MM.1S (cell line): ENCODE measurements at regions not wholly inside any gene's neighbourhood (a gene's known extent, or its start where the extent isn't known, plus 50 kb on each side); places are given as distances from the start of the nearest gene placed in this dataset.

Experiments
- DNase-seq: peaks from one replicate; pipeline ENCODE4 v3.0.0-alpha.2; 2015
- H2AFZ ChIP-seq: fragments of 300-600 bp; sonication (generic); 2 replicates; pipeline ENCODE4 v1.6.0; 2016; ENCODE audit warnings: antibody characterized with exemption, low read length
- H3F3A ChIP-seq: fragments of 300-600 bp; sonication (generic); 2 replicates; pipeline ENCODE4 v1.6.1; 2016; ENCODE audit warnings: mild to moderate bottlenecking, antibody characterized with exemption, low read length, moderate library complexity, mixed read lengths; ENCODE audit not compliant: insufficient read depth
- H3K27ac ChIP-seq: fragments of 300-600 bp; sonication (generic); 2 replicates; pipeline ENCODE4 v1.5.1; 2016; ENCODE audit warnings: mild to moderate bottlenecking, low read length
- H3K27me3 ChIP-seq: fragments of 300-600 bp; sonication (generic); replicated peaks from 2 replicates; pipeline ENCODE4 v1.6.0; 2016; ENCODE audit warnings: low read length; ENCODE audit not compliant: insufficient read depth
- H3K36me3 ChIP-seq: fragments of 300-600 bp; sonication (generic); replicated peaks from 2 replicates; pipeline ENCODE4 v1.6.1; 2016; ENCODE audit warnings: mild to moderate bottlenecking, low read length, mixed read lengths; ENCODE audit not compliant: insufficient read depth
- H3K4me1 ChIP-seq: fragments of 300-600 bp; sonication (generic); 2 replicates; pipeline ENCODE4 v1.6.1; 2016; ENCODE audit warnings: low read length, mixed read lengths
- H3K4me2 ChIP-seq: fragments of 300-600 bp; sonication (generic); 2 replicates; pipeline ENCODE4 v1.6.0; 2016; ENCODE audit warnings: low read depth, low read length
- H3K4me3 ChIP-seq: fragments of 300-600 bp; sonication (generic); 2 replicates; pipeline ENCODE4 v1.5.1; 2016; ENCODE audit warnings: low read length, mixed read lengths
- H3K79me2 ChIP-seq: fragments of 300-600 bp; sonication (generic); 2 replicates; pipeline ENCODE4 v1.6.1; 2016; ENCODE audit warnings: mixed run types, low read length, mixed read lengths
- H3K9ac ChIP-seq: fragments of 300-600 bp; sonication (generic); 2 replicates; pipeline ENCODE4 v1.6.1; 2016; ENCODE audit warnings: low read length, mixed read lengths
- H3K9me2 ChIP-seq: fragments of 300-600 bp; sonication (generic); replicated peaks from 2 replicates; pipeline ENCODE4 v1.6.1; 2016; ENCODE audit warnings: mild to moderate bottlenecking, low read length, mixed read lengths; ENCODE audit not compliant: insufficient read depth
- H3K9me3 ChIP-seq: fragments of 300-600 bp; sonication (generic); replicated peaks from 2 replicates; pipeline ENCODE4 v1.6.1; 2016; ENCODE audit warnings: mild to moderate bottlenecking, low read length, mixed read lengths; ENCODE audit not compliant: insufficient read depth
- H4K20me1 ChIP-seq: fragments of 300-600 bp; sonication (generic); 2 replicates; pipeline ENCODE4 v1.6.1; 2016; ENCODE audit warnings: mild to moderate bottlenecking, low read length, moderate library complexity, mixed read lengths; ENCODE audit not compliant: insufficient read depth
- CTCF ChIP-seq: fragments of 300-600 bp; sonication (generic); IDR thresholded peaks from 2 replicates; pipeline ENCODE4 v1.5.1; 2016; ENCODE audit warnings: antibody characterized with exemption, low read length, mixed read lengths
- EZH2 ChIP-seq: fragments of 300-600 bp; sonication (generic); optimal IDR thresholded peaks from 2 replicates; pipeline ENCODE3; 2017; ENCODE audit warnings: low read depth, mild to moderate bottlenecking, antibody characterized with exemption, low read length, mixed read lengths
- EZH2phosphoT487 ChIP-seq: fragments of 300-600 bp; sonication (generic); IDR thresholded peaks from 2 replicates; pipeline ENCODE4 v1.6.1; 2018; ENCODE audit warnings: antibody characterized with exemption, low read length

GRCh38 chr13:80669112-80669511 lies 328.2 kb upstream of the SPRY2 start:
- Histone ChIP-seq H3K27ac (no peak overlapping the region), H3K4me2 (no peak overlapping the region), H3K9me2 (no peaks in the 10 kb centered on the region), H3K4me3 (no peak overlapping the region), H4K20me1 (no peaks in the 10 kb centered on the region), H3K27me3 (no peaks in the 10 kb centered on the region), H3K9ac (no peak overlapping the region), H3F3A (no peaks in the 10 kb centered on the region), H3K36me3 (no peaks in the 10 kb centered on the region), H3K79me2 (no peaks in the 10 kb centered on the region), H3K9me3 (no peaks in the 10 kb centered on the region), H3K4me1 (no peaks in the 10 kb centered on the region), H2AFZ (no peak overlapping the region)
- no peak for DNase-seq
- no peak for TF ChIP-seq EZH2
- TF ChIP-seq CTCF, result no peak
- TF ChIP-seq EZH2phosphoT487, result no peak

DNA sequence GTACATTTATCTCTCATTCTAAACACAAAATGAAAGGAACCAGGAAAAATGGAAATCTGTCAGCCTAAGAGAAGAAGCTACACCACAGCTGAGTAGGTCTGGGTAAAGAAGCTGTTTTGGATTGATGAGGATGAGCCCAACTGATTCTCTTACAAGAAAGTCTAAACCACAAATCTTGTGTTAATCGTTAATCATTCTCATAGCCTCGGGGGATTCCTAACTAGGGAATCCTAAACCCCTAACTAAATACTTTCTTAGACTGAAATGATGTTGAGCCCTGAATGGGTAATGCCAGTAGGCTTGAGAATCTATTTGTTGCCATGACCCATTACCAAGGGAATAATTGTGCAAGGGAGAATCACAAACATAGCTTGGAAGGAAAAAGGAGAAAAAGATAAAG lies 327.5 kb upstream of the SPRY2 start:
- no peak for DNase-seq
- Histone ChIP-seq H3K27me3 (no peaks in the 10 kb centered on the region), H3F3A (no peaks in the 10 kb centered on the region), H4K20me1 (no peaks in the 10 kb centered on the region), H3K27ac (no peak overlapping the region), H3K4me3 (no peak overlapping the region), H3K9me2 (no peaks in the 10 kb centered on the region), H3K79me2 (no peaks in the 10 kb centered on the region), H3K4me1 (no peaks in the 10 kb centered on the region), H2AFZ (no peak overlapping the region), H3K9me3 (no peaks in the 10 kb centered on the region), H3K4me2 (no peak overlapping the region), H3K36me3 (no peaks in the 10 kb centered on the region), H3K9ac (no peak overlapping the region)
- no peak for TF ChIP-seq EZH2phosphoT487
- TF ChIP-seq CTCF, result no peak
- no peak for TF ChIP-seq EZH2

DNA sequence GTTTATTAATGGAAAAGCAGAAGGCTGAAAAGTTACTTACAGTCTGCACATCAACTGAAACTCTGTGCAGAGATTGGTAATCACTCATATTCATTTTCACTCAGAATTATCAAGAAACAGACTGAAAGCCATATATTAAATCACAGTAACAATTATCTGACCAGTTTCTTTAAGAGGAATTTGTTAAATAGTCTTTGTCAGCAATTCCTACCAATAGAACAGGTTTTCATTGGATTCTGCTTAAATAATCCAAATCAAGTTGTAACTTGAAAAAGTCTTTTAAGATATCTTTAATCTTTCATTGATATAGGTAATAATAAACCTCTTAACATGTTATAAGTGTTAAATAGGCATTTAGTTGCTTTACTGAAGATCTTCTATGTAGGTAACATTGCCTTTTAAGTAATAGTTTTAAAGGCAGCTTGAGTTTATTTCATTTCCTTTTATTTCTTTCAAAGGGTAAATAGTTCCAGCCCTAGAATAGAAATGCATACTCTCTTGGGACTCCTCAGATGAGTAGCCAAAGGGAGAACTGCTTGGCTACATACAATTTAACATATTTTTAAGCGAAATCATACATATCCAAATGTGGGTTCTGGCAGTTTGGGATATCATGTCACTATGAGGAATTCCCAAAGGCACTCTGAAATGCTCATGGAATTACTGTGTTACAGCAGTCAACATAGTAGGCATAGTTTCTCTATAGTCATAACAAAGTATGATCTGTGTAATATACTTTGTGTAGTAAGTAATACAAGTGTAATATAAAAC lies 326.0 kb upstream of the SPRY2 start:
- H3K9ac ChIP-seq, result no peak overlapping the region
- H3F3A ChIP-seq, result no peaks in the 10 kb centered on the region
- H3K9me3 ChIP-seq, result no peaks in the 10 kb centered on the region
- H3K27ac ChIP-seq, result no peak overlapping the region
- DNase-seq, result no peak
- H4K20me1 ChIP-seq, result no peaks in the 10 kb centered on the region
- no peaks in the 10 kb centered on the region for H3K27me3 ChIP-seq
- H3K36me3 ChIP-seq, result no peaks in the 10 kb centered on the region
- H3K4me3 ChIP-seq, result no peak overlapping the region
- no peaks in the 10 kb centered on the region for H3K4me1 ChIP-seq
- TF ChIP-seq CTCF (no peak), EZH2phosphoT487 (no peak), EZH2 (no peak)
- no peak overlapping the region for H3K4me2 ChIP-seq
- no peak overlapping the region for H2AFZ ChIP-seq
- H3K79me2 ChIP-seq, result no peaks in the 10 kb centered on the region
- no peaks in the 10 kb centered on the region for H3K9me2 ChIP-seq
